ENCODE measurements at regions not wholly inside any gene's neighbourhood (a gene's known extent, or its start where the extent isn't known, plus 50 kb on each side); places are given as distances from the start of the nearest gene placed in this dataset.

GRCh38 chr21:21713651-21714180 lies 715.5 kb downstream of the NCAM2 start:
- CTCF ChIA-PET: interaction anchor here (0.6 to 0.7 kb wide), 2 partner anchors 16 to 87 kb away, joined by 3 read pairs; no protein-coding TSS in a partner anchor
- peak; percentile 2 for DNase-seq (ENCODE audit: unreplicated experiment)
- intact Hi-C loops (cut with micrococcal nuclease): no loop called here
- Mint-ChIP-seq H3K9me3 (ENCODE audit: unreplicated experiment) (peaks cover 7% of the 10 kb centered on the region), H3K4me1 (ENCODE audit: insufficient read depth, unreplicated experiment) (peaks cover 17% of the 10 kb centered on the region), H3K27me3 (ENCODE audit: insufficient read depth, unreplicated experiment) (no peaks in the 10 kb centered on the region), H3K36me3 (ENCODE audit: insufficient read depth, unreplicated experiment) (no peaks in the 10 kb centered on the region), H3K27ac (ENCODE audit: low read depth, unreplicated experiment) (peak overlapping the region; percentile 14), H3K4me3 (ENCODE audit: unreplicated experiment) (no peak overlapping the region)
- POLR2A ChIA-PET: interaction anchor here (1.3 kb wide), 1 partner anchor 15 kb away, joined by 4 read pairs; no protein-coding TSS in a partner anchor
- no peak for TF ChIP-seq CTCF (IDR thresholded peaks at IDR 0.05; ENCODE audit: unreplicated experiment)
- BruUV-seq (replicated peaks): no TSS peak

- CTCF ChIA-PET: interaction anchor here (0.6 to 0.7 kb wide), 2 partner anchors 15 to 87 kb away, joined by 3 read pairs; no protein-coding TSS in a partner anchor
- peak; percentile 53 for DNase-seq (ENCODE audit: unreplicated experiment)
- POLR2A ChIA-PET: interaction anchor here (0.5 kb wide), 1 partner anchor 190 kb away, joined by 3 read pairs; no protein-coding TSS in a partner anchor
- Mint-ChIP-seq H3K27me3 (ENCODE audit: insufficient read depth, unreplicated experiment) (no peaks in the 10 kb centered on the region), H3K36me3 (ENCODE audit: insufficient read depth, unreplicated experiment) (no peaks in the 10 kb centered on the region), H3K27ac (ENCODE audit: low read depth, unreplicated experiment) (no peak overlapping the region), H3K4me1 (ENCODE audit: insufficient read depth, unreplicated experiment) (peaks cover 17% of the 10 kb centered on the region), H3K4me3 (ENCODE audit: unreplicated experiment) (no peak overlapping the region), H3K9me3 (ENCODE audit: unreplicated experiment) (peaks cover 7% of the 10 kb centered on the region)
- TF ChIP-seq CTCF (IDR thresholded peaks at IDR 0.05; ENCODE audit: unreplicated experiment): no peak
- no TSS peak for BruUV-seq (replicated peaks)
- intact Hi-C loops (cut with micrococcal nuclease): no loop called here
Observed at GRCh38 chr21:21714426-21714825, 716.2 kb downstream of the NCAM2 start.

- POLR2A ChIA-PET: no interaction called here
- Mint-ChIP-seq H3K9me3 (ENCODE audit: unreplicated experiment) (peaks cover 14% of the 10 kb centered on the region), H3K27ac (ENCODE audit: low read depth, unreplicated experiment) (no peak overlapping the region), H3K36me3 (ENCODE audit: insufficient read depth, unreplicated experiment) (no peaks in the 10 kb centered on the region), H3K4me3 (ENCODE audit: unreplicated experiment) (no peak overlapping the region), H3K4me1 (ENCODE audit: insufficient read depth, unreplicated experiment) (peaks cover 17% of the 10 kb centered on the region), H3K27me3 (ENCODE audit: insufficient read depth, unreplicated experiment) (no peaks in the 10 kb centered on the region)
- no TSS peak for BruUV-seq (replicated peaks)
- intact Hi-C loops (cut with micrococcal nuclease): no loop called here
- TF ChIP-seq CTCF (IDR thresholded peaks at IDR 0.05; ENCODE audit: unreplicated experiment): no peak
- DNase-seq (ENCODE audit: unreplicated experiment): peak; percentile 2
- CTCF ChIA-PET: interaction anchor here (0.6 to 0.8 kb wide), 2 partner anchors 28 to 205 kb away, joined by 3 read pairs; no protein-coding TSS in a partner anchor
Observed at GRCh38 chr21:21715266-21715969, 717.2 kb downstream of the NCAM2 start.

- peaks cover 19% of the 10 kb centered on the region for H3K9me3 Mint-ChIP-seq (ENCODE audit: unreplicated experiment)
- intact Hi-C loops (cut with micrococcal nuclease): no loop called here
- H3K36me3 Mint-ChIP-seq (ENCODE audit: insufficient read depth, unreplicated experiment): no peaks in the 10 kb centered on the region
- H3K4me1 Mint-ChIP-seq (ENCODE audit: insufficient read depth, unreplicated experiment): no peaks in the 10 kb centered on the region
- ChIA-PET POLR2A (no interaction called here), CTCF (no interaction called here)
- no peak overlapping the region for H3K27ac Mint-ChIP-seq (ENCODE audit: low read depth, unreplicated experiment)
- H3K27me3 Mint-ChIP-seq (ENCODE audit: insufficient read depth, unreplicated experiment): no peaks in the 10 kb centered on the region
- no peak overlapping the region for H3K4me3 Mint-ChIP-seq (ENCODE audit: unreplicated experiment)
- DNase-seq (ENCODE audit: unreplicated experiment): no peak
- BruUV-seq (replicated peaks): no TSS peak
- TF ChIP-seq CTCF (IDR thresholded peaks at IDR 0.05; ENCODE audit: unreplicated experiment): no peak
Observed at GRCh38 chr21:21722731-21723130, 724.5 kb downstream of the NCAM2 start.
